HepG2 (cell line): ENCODE measurements at regions not wholly inside any gene's neighbourhood (a gene's known extent, or its start where the extent isn't known, plus 50 kb on each side); places are given as distances from the start of the nearest gene placed in this dataset.

Experiments
- HHEX ChIP-seq: IDR thresholded peaks from 2 replicates; pipeline ENCODE4 v1.6.1; 2016; ENCODE audit warnings: control low read depth
- JUND ChIP-seq: sonication (generic); formaldehyde crosslinking; IDR thresholded peaks from 2 replicates; pipeline ENCODE4 v1.8.0; 2022; ENCODE audit warnings: mild to moderate bottlenecking, missing genetic modification reagents
- MYPOP ChIP-seq: sonication (generic); formaldehyde crosslinking; IDR thresholded peaks from 2 replicates; pipeline ENCODE4 v1.8.1; 2023; ENCODE audit warnings: mild to moderate bottlenecking, moderate library complexity, missing genetic modification reagents
- NFKB2 ChIP-seq: sonication (generic); formaldehyde crosslinking; IDR thresholded peaks from 2 replicates; pipeline ENCODE4 v1.4.0; 2020; ENCODE audit warnings: missing genetic modification reagents, borderline replicate concordance
- RAD21 ChIP-seq: fragments of 450-650 bp; formaldehyde crosslinking; IDR thresholded peaks from 2 replicates; pipeline ENCODE4 v1.5.0; 2020; ENCODE audit warnings: mild to moderate bottlenecking
- REST ChIP-seq, 2 experiments: IDR thresholded peaks; 2 replicates each; pipeline ENCODE4 v1.6.1; 2011 to 2012; ENCODE audit warnings: low read length in 2 of 2, borderline replicate concordance in 1 of 2, low read depth in 1 of 2, mild to moderate bottlenecking in 1 of 2, moderate library complexity in 1 of 2
- ZNF253 ChIP-seq: sonication (generic); formaldehyde crosslinking; IDR thresholded peaks from 2 replicates; pipeline ENCODE4 v1.8.0; 2022; ENCODE audit warnings: mild to moderate bottlenecking, missing genetic modification reagents, borderline replicate concordance
- ZSCAN21 ChIP-seq: sonication (generic); formaldehyde crosslinking; IDR thresholded peaks from 2 replicates; pipeline ENCODE4 v1.8.0; 2022; ENCODE audit warnings: mild to moderate bottlenecking, missing genetic modification reagents, moderate library complexity, borderline replicate concordance
- TF ChIP-seq, protein P1 (sequence below): sonication (generic); formaldehyde crosslinking; IDR thresholded peaks from 2 replicates; pipeline ENCODE4 v1.4.0; 2020; ENCODE audit warnings: missing genetic modification reagents, mild to moderate bottlenecking, borderline replicate concordance
- TF ChIP-seq, protein P2 (sequence below): sonication (generic); formaldehyde crosslinking; IDR thresholded peaks from 2 replicates; pipeline ENCODE4 v1.4.0; 2020; ENCODE audit warnings: missing genetic modification reagents
- TF ChIP-seq, protein P3 (sequence below): sonication (generic); formaldehyde crosslinking; IDR thresholded peaks from 2 replicates; pipeline ENCODE4 v1.5.0; 2020; ENCODE audit warnings: mild to moderate bottlenecking, missing genetic modification reagents, moderate library complexity

GRCh38 chr18:59748628-59749360 is 51.6 kb upstream of the CCBE1 start:
- no peak for TF ChIP-seq REST (IDR thresholded peaks at IDR 0.05; ENCODE audit: borderline replicate concordance in 1 of 2, low read depth in 1 of 2, low read length in 2 of 2)
- TF ChIP-seq RAD21 (CRISPR knock-in tag), result no peak
- no peak for TF ChIP-seq ZNF253 (CRISPR knock-in tag)
- TF ChIP-seq, protein P1, sequence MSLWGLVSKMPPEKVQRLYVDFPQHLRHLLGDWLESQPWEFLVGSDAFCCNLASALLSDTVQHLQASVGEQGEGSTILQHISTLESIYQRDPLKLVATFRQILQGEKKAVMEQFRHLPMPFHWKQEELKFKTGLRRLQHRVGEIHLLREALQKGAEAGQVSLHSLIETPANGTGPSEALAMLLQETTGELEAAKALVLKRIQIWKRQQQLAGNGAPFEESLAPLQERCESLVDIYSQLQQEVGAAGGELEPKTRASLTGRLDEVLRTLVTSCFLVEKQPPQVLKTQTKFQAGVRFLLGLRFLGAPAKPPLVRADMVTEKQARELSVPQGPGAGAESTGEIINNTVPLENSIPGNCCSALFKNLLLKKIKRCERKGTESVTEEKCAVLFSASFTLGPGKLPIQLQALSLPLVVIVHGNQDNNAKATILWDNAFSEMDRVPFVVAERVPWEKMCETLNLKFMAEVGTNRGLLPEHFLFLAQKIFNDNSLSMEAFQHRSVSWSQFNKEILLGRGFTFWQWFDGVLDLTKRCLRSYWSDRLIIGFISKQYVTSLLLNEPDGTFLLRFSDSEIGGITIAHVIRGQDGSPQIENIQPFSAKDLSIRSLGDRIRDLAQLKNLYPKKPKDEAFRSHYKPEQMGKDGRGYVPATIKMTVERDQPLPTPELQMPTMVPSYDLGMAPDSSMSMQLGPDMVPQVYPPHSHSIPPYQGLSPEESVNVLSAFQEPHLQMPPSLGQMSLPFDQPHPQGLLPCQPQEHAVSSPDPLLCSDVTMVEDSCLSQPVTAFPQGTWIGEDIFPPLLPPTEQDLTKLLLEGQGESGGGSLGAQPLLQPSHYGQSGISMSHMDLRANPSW, result no peak
- TF ChIP-seq JUND (CRISPR knock-in tag), result no peak
- TF ChIP-seq, protein P2, sequence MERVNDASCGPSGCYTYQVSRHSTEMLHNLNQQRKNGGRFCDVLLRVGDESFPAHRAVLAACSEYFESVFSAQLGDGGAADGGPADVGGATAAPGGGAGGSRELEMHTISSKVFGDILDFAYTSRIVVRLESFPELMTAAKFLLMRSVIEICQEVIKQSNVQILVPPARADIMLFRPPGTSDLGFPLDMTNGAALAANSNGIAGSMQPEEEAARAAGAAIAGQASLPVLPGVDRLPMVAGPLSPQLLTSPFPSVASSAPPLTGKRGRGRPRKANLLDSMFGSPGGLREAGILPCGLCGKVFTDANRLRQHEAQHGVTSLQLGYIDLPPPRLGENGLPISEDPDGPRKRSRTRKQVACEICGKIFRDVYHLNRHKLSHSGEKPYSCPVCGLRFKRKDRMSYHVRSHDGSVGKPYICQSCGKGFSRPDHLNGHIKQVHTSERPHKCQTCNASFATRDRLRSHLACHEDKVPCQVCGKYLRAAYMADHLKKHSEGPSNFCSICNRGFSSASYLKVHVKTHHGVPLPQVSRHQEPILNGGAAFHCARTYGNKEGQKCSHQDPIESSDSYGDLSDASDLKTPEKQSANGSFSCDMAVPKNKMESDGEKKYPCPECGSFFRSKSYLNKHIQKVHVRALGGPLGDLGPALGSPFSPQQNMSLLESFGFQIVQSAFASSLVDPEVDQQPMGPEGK (CRISPR knock-in tag), result no peak
- TF ChIP-seq NFKB2 (CRISPR knock-in tag), result no peak
- TF ChIP-seq, protein P3, sequence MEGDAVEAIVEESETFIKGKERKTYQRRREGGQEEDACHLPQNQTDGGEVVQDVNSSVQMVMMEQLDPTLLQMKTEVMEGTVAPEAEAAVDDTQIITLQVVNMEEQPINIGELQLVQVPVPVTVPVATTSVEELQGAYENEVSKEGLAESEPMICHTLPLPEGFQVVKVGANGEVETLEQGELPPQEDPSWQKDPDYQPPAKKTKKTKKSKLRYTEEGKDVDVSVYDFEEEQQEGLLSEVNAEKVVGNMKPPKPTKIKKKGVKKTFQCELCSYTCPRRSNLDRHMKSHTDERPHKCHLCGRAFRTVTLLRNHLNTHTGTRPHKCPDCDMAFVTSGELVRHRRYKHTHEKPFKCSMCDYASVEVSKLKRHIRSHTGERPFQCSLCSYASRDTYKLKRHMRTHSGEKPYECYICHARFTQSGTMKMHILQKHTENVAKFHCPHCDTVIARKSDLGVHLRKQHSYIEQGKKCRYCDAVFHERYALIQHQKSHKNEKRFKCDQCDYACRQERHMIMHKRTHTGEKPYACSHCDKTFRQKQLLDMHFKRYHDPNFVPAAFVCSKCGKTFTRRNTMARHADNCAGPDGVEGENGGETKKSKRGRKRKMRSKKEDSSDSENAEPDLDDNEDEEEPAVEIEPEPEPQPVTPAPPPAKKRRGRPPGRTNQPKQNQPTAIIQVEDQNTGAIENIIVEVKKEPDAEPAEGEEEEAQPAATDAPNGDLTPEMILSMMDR, result no peak
- TF ChIP-seq ZSCAN21 (CRISPR knock-in tag), result no peak
- no peak for TF ChIP-seq HHEX
- no peak for TF ChIP-seq MYPOP (CRISPR knock-in tag)
